H1 (cell line): ENCODE measurements at regions not wholly inside any gene's neighbourhood (a gene's known extent, or its start where the extent isn't known, plus 50 kb on each side); places are given as distances from the start of the nearest gene placed in this dataset.

Experiments
- CTCF ChIA-PET: fragments of 300-600 bp; sonication (Branson Sonifier 250); formaldehyde crosslinking; loops from one replicate; lab custom pipeline; 2021; ENCODE audit not compliant: partially characterized antibody; lab: Charles Lee
- POLR2A ChIA-PET: fragments of 300-600 bp; sonication (Branson Sonifier 250); formaldehyde crosslinking; loops from one replicate; lab custom pipeline; 2021; ENCODE audit warnings: inconsistent platforms; ENCODE audit not compliant: partially characterized antibody; lab: Charles Lee
- DNase-seq, 2 experiments: peaks; one replicate each; pipeline versions ENCODE4 v3.0.0 to v3.0.0-alpha.2; 2010 to 2022; ENCODE audit warnings: low spot score in 2 of 2, low read depth in 1 of 2, mixed read lengths in 1 of 2
- FAIRE-seq: peaks from 2 replicates; lab custom pipeline; 2011; peaks lifted over from hg19 to GRCh38; lab: Jason Lieb, UNC
- H2AFZ ChIP-seq: 2 replicates; pipeline ENCODE4 v1.8.1; 2012; ENCODE audit warnings: low read length, inconsistent platforms
- H2AK5ac ChIP-seq: 2 replicates; pipeline ENCODE4 v1.6.1; 2013; ENCODE audit warnings: low read depth, low read length
- H2BK120ac ChIP-seq: replicated peaks from 2 replicates; pipeline ENCODE3; 2013; ENCODE audit warnings: low read depth, low read length, inconsistent platforms
- H2BK12ac ChIP-seq: 2 replicates; pipeline ENCODE4 v1.6.1; 2013; ENCODE audit warnings: low read depth, low read length
- H2BK15ac ChIP-seq: 2 replicates; pipeline ENCODE4 v1.6.1; 2013; ENCODE audit warnings: low read length
- H2BK20ac ChIP-seq: 2 replicates; pipeline ENCODE4 v1.6.1; 2013; ENCODE audit warnings: low read length
- H2BK5ac ChIP-seq: 2 replicates; pipeline ENCODE4 v1.6.1; 2013; ENCODE audit warnings: low read depth, low read length
- H3K14ac ChIP-seq: 2 replicates; pipeline ENCODE4 v1.6.1; 2013; ENCODE audit warnings: inconsistent platforms; ENCODE audit not compliant: insufficient read length
- H3K18ac ChIP-seq: 2 replicates; pipeline ENCODE4 v1.6.1; 2013; ENCODE audit warnings: low read length; ENCODE audit errors: extremely low read depth
- H3K23ac ChIP-seq: 2 replicates; pipeline ENCODE4 v1.6.1; 2013; ENCODE audit warnings: inconsistent platforms; ENCODE audit not compliant: insufficient read length
- H3K23me2 ChIP-seq: 2 replicates; pipeline ENCODE4 v1.6.1; 2013; ENCODE audit warnings: low read depth, low read length
- H3K27ac ChIP-seq: 2 replicates; pipeline ENCODE4 v1.6.1; 2011; ENCODE audit warnings: low read depth, low read length, inconsistent platforms
- H3K27me3 ChIP-seq, 4 experiments: replicated peaks in 1 of 4; 1 replicate in 1 of 4; 2 replicates in 3 of 4; pipeline versions ENCODE4 v1.6.1 to v1.8.1; 2011 to 2013; ENCODE audit warnings: low read length in 3 of 4, mild to moderate bottlenecking in 3 of 4, inconsistent platforms in 2 of 4, mixed read lengths in 2 of 4, moderate library complexity in 1 of 4; ENCODE audit not compliant: control insufficient read depth in 3 of 4, insufficient read depth in 3 of 4; ENCODE audit errors: extremely low read depth in 1 of 4
- H3K36me3 ChIP-seq, 4 experiments: 2 replicates each; pipeline versions ENCODE4 v1.6.1 to v1.8.1; 2011 to 2013; ENCODE audit warnings: mild to moderate bottlenecking in 4 of 4, low read length in 3 of 4, moderate library complexity in 2 of 4, control low read depth in 1 of 4, inconsistent platforms in 1 of 4; ENCODE audit not compliant: insufficient read depth in 4 of 4, control insufficient read depth in 2 of 4
- H3K4ac ChIP-seq: replicated peaks from 2 replicates; pipeline ENCODE3; 2013; ENCODE audit warnings: low read length, low read depth, mixed read lengths, inconsistent platforms; ENCODE audit not compliant: insufficient read length
- H3K4me1 ChIP-seq, 4 experiments: replicated peaks in 1 of 4; 1 replicate in 1 of 4; 2 replicates in 3 of 4; pipeline versions ENCODE4 v1.6.1 to v1.8.1; 2011 to 2013; ENCODE audit warnings: low read length in 3 of 4, inconsistent platforms in 2 of 4, mixed read lengths in 1 of 4; ENCODE audit not compliant: insufficient read depth in 4 of 4, control insufficient read depth in 3 of 4
- H3K4me2 ChIP-seq, 2 experiments: 2 replicates each; pipeline versions ENCODE4 v1.6.1 to v1.8.1; 2011 to 2013; ENCODE audit warnings: low read depth in 2 of 2, low read length in 2 of 2, control low read depth in 1 of 2, inconsistent platforms in 1 of 2, mild to moderate bottlenecking in 1 of 2; ENCODE audit not compliant: insufficient read depth in 1 of 2
- H3K4me3 ChIP-seq, 4 experiments: fragments of 200-600, 300-600 bp in 1 of 4; sonication (generic), shearing (Covaris generic), sonication (Bioruptor Twin) in 1 of 4; 2 replicates each; pipeline versions ENCODE4 v1.5.1 to v1.8.1; 2011 to 2016; ENCODE audit warnings: low read length in 4 of 4, low read depth in 3 of 4, control low read depth in 2 of 4, inconsistent platforms in 2 of 4, mild to moderate bottlenecking in 2 of 4, mixed read lengths in 1 of 4, moderate library complexity in 1 of 4; ENCODE audit not compliant: insufficient read depth in 2 of 4; ENCODE audit errors: extremely low read depth in 1 of 4
- H3K56ac ChIP-seq: replicated peaks from 2 replicates; pipeline ENCODE3; 2013; ENCODE audit warnings: low read depth, mild to moderate bottlenecking, mixed read lengths, low read length, inconsistent platforms; ENCODE audit not compliant: insufficient read length
- H3K79me1 ChIP-seq: 2 replicates; pipeline ENCODE4 v1.6.1; 2013; ENCODE audit warnings: low read depth, low read length, control low read depth
- H3K79me2 ChIP-seq, 2 experiments: 2 replicates each; pipeline versions ENCODE4 v1.6.1 to v1.8.1; 2012 to 2013; ENCODE audit warnings: low read length in 2 of 2, mild to moderate bottlenecking in 2 of 2, inconsistent platforms in 1 of 2; ENCODE audit not compliant: insufficient read depth in 2 of 2, control insufficient read depth in 1 of 2
- H3K9ac ChIP-seq, 4 experiments: replicated peaks in 1 of 4; 1 replicate in 1 of 4; 2 replicates in 3 of 4; pipeline versions ENCODE4 v1.6.1 to v1.8.1; 2011 to 2013; ENCODE audit warnings: low read depth in 3 of 4, low read length in 3 of 4, control low read depth in 2 of 4, mild to moderate bottlenecking in 2 of 4, moderate library complexity in 2 of 4, inconsistent platforms in 1 of 4; ENCODE audit errors: extremely low read depth in 1 of 4
- H3K9me3 ChIP-seq, 2 experiments: 2 replicates each; pipeline versions ENCODE4 v1.6.1 to v1.8.1; 2012 to 2013; ENCODE audit warnings: mild to moderate bottlenecking in 2 of 2, moderate library complexity in 2 of 2, control low read depth in 1 of 2, inconsistent platforms in 1 of 2, low read depth in 1 of 2, low read length in 1 of 2, mixed read lengths in 1 of 2; ENCODE audit not compliant: insufficient read depth in 2 of 2
- H4K20me1 ChIP-seq, 2 experiments: replicated peaks in 1 of 2; 2 replicates each; pipeline versions ENCODE3 to v1.8.1; 2011 to 2013; ENCODE audit warnings: inconsistent platforms in 2 of 2, low read length in 2 of 2, mild to moderate bottlenecking in 1 of 2; ENCODE audit not compliant: insufficient read depth in 2 of 2, control insufficient read depth in 1 of 2
- H4K5ac ChIP-seq: 2 replicates; pipeline ENCODE4 v1.6.1; 2013; ENCODE audit warnings: low read length, low read depth, mixed read lengths, inconsistent platforms; ENCODE audit not compliant: insufficient read length
- H4K8ac ChIP-seq: 2 replicates; pipeline ENCODE4 v1.8.0; 2013; ENCODE audit warnings: mild to moderate bottlenecking, moderate library complexity, low read length, inconsistent platforms; ENCODE audit not compliant: insufficient read depth; ENCODE audit errors: extremely low read depth
- H4K91ac ChIP-seq: replicated peaks from 2 replicates; pipeline ENCODE3; 2013; ENCODE audit warnings: low read length, mixed read lengths, inconsistent platforms; ENCODE audit not compliant: insufficient read length
- BACH1 ChIP-seq: IDR thresholded peaks from 2 replicates; pipeline ENCODE4 v1.6.1; 2012; ENCODE audit warnings: low read length, improper control_type of control experiment
- CTBP2 ChIP-seq: IDR thresholded peaks from 2 replicates; pipeline ENCODE4 v1.7.0; 2011; ENCODE audit warnings: borderline replicate concordance, mild to moderate bottlenecking, moderate library complexity, mixed read lengths, low read length; ENCODE audit not compliant: insufficient read depth, insufficient read length
- CTCF ChIP-seq, 3 experiments: IDR thresholded peaks; 1 replicate in 2 of 3; 2 replicates in 1 of 3; pipeline versions ENCODE4 v1.5.1 to v1.6.1; 2011; ENCODE audit warnings: low read length in 3 of 3, mild to moderate bottlenecking in 3 of 3, inconsistent platforms in 2 of 3, low read depth in 1 of 3, moderate library complexity in 1 of 3; ENCODE audit not compliant: insufficient read depth in 1 of 3; ENCODE audit errors: control extremely low read depth in 1 of 3
- JUND ChIP-seq: IDR thresholded peaks from 2 replicates; pipeline ENCODE4 v1.6.1; 2011; ENCODE audit warnings: mild to moderate bottlenecking, improper control_type of control experiment, low read length
- KDM5A ChIP-seq: fragments of 200-600 bp; IDR thresholded peaks from 2 replicates; pipeline ENCODE4 v1.7.1; 2012; ENCODE audit warnings: mild to moderate bottlenecking, low read length, inconsistent platforms, mixed read lengths
- NRF1 ChIP-seq: IDR thresholded peaks from 2 replicates; pipeline ENCODE4 v1.6.1; 2011; ENCODE audit warnings: mild to moderate bottlenecking, low read depth, low read length, improper control_type of control experiment
- POLR2A ChIP-seq, 2 experiments: IDR thresholded peaks; 1 replicate in 1 of 2; 2 replicates in 1 of 2; pipeline ENCODE4 v1.6.1; 2011; ENCODE audit warnings: low read depth in 2 of 2, low read length in 2 of 2, mild to moderate bottlenecking in 2 of 2; ENCODE audit errors: control extremely low read depth in 1 of 2
- RAD21 ChIP-seq, 2 experiments: IDR thresholded peaks in 1 of 2; conservative IDR thresholded peaks in 1 of 2; 2 replicates each; pipeline ENCODE4 v1.6.1; 2011; ENCODE audit warnings: low read depth in 2 of 2, low read length in 2 of 2, improper control_type of control experiment in 1 of 2, inconsistent platforms in 1 of 2, mild to moderate bottlenecking in 1 of 2, moderate library complexity in 1 of 2
- SIN3A ChIP-seq, 2 experiments: IDR thresholded peaks in 1 of 2; conservative IDR thresholded peaks in 1 of 2; 2 replicates each; pipeline ENCODE4 v1.6.1; 2011 to 2012; ENCODE audit warnings: low read length in 2 of 2, improper control_type of control experiment in 1 of 2, low read depth in 1 of 2, mild to moderate bottlenecking in 1 of 2
- WGBS, 2 experiments: shearing (Covaris generic) in 1 of 2; methylation state at CpG; one replicate each; pipeline versions ENCODE4 v1.1.6 to v1.1.7; 2013 to 2015; ENCODE audit warnings: low lambda C conversion rate in 2 of 2, mixed read lengths in 2 of 2, inconsistent platforms in 1 of 2, low coverage in 1 of 2, missing lambda C conversion rate in 1 of 2; ENCODE audit not compliant: insufficient replicate concordance in 2 of 2, insufficient coverage in 1 of 2, insufficient read length in 1 of 2; ENCODE audit errors: extremely low coverage in 1 of 2, missing lambda C conversion rate in 1 of 2; 5-methylcytosine and 5-hydroxymethylcytosine counted together

DNA sequence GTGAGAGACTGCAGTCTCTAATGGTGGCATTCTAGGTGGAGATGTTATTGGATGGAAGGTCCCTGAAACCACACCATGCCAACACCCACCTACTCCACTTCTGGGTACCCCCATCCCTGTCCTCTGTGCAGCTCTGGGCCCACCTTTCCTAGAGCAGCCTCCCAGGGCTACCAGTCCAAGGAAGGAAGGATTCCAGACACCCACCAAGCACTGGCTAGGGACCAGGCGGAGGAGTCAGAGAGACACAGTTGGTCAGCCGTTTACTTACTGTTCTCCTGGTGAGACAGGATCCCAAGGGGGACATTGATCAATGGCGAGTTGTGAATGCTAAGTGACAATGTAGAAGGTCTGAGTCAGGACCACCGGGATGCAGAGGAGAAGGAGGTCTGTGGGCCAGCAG, 151.6 kb downstream of the TTC32 start:
- WGBS, 2 experiments, result 83% methylated on average over 4 of the region's 4 CpGs; no CpG with 5 or more reads in 1 of the 2 experiments
- FAIRE-seq, result no peak
- H3K4me2 ChIP-seq, result no peak overlapping the region

More for the DNA sequence above, 151.6 kb downstream of the TTC32 start:
- no peak overlapping the region for H3K14ac ChIP-seq
- H3K56ac ChIP-seq, result no peak overlapping the region
- no peak for TF ChIP-seq SIN3A (conservative IDR thresholded peaks at IDR 0.05 in 1 of 2, IDR thresholded peaks at IDR 0.05 in 1 of 2; ENCODE audit: low read depth in 1 of 2, low read length in 2 of 2)
- no peak for TF ChIP-seq BACH1
- no peak for TF ChIP-seq RAD21 (IDR thresholded peaks at IDR 0.05 in 1 of 2, conservative IDR thresholded peaks at IDR 0.05 in 1 of 2; ENCODE audit: low read depth in 2 of 2, low read length in 2 of 2)
- no peak for TF ChIP-seq CTBP2
- no peak for TF ChIP-seq NRF1
- no peak for TF ChIP-seq JUND
- no peak for TF ChIP-seq POLR2A (IDR thresholded peaks at IDR 0.05; ENCODE audit: control extremely low read depth in 1 of 2, low read depth in 2 of 2, low read length in 2 of 2)
- TF ChIP-seq KDM5A, result no peak
- no peak for TF ChIP-seq CTCF (IDR thresholded peaks at IDR 0.05; ENCODE audit: control extremely low read depth in 1 of 3, insufficient read depth in 1 of 3, low read depth in 1 of 3, low read length in 3 of 3)
- H4K5ac ChIP-seq, result no peak overlapping the region
- H2BK20ac ChIP-seq, result no peak overlapping the region
- H3K4me3 ChIP-seq, result no peak overlapping the region
- H3K9ac ChIP-seq, result no peak overlapping the region
- H2AK5ac ChIP-seq, result no peak overlapping the region
- no peaks in the 10 kb centered on the region for H3K79me2 ChIP-seq
- no peaks in the 10 kb centered on the region for H3K36me3 ChIP-seq
- H3K4ac ChIP-seq, result no peak overlapping the region
- H3K4me1 ChIP-seq, result no peaks in the 10 kb centered on the region
- ChIA-PET CTCF (interaction anchor here (0.7 to 5.2 kb wide), 6 partner anchors 10 to 381 kb away, joined by 3 to 33 read pairs (median 5); no protein-coding TSS in a partner anchor), POLR2A (no interaction called here)
- H2BK12ac ChIP-seq, result no peak overlapping the region
- H3K79me1 ChIP-seq, result no peaks in the 10 kb centered on the region
- no peak overlapping the region for H2BK15ac ChIP-seq
- no peak overlapping the region for H2BK120ac ChIP-seq
- no peak for DNase-seq
- no peaks in the 10 kb centered on the region for H3K9me3 ChIP-seq
- no peak overlapping the region for H4K8ac ChIP-seq
- no peak overlapping the region for H3K23ac ChIP-seq
- no peak overlapping the region for H2AFZ ChIP-seq
- no peak overlapping the region for H4K91ac ChIP-seq
- no peak overlapping the region for H3K27ac ChIP-seq
- no peak overlapping the region for H2BK5ac ChIP-seq
- peaks cover 2% of the 10 kb centered on the region; the same call in 1 of the 2 replicates for H3K23me2 ChIP-seq
- no peak overlapping the region for H3K18ac ChIP-seq
- H4K20me1 ChIP-seq, result no peaks in the 10 kb centered on the region
- H3K27me3 ChIP-seq, result no peaks in the 10 kb centered on the region
